PC-9 (cell line): ENCODE measurements at regions not wholly inside any gene's neighbourhood (a gene's known extent, or its start where the extent isn't known, plus 50 kb on each side); places are given as distances from the start of the nearest gene placed in this dataset.

Experiments used
- CTCF ChIP-seq: fragments of 200-600 bp; sonication (generic); conservative IDR thresholded peaks from 2 replicates; pipeline ENCODE4 v1.6.1; 2017; ENCODE audit warnings: mixed run types, antibody characterized with exemption, mild to moderate bottlenecking, moderate library complexity
- EZH2 ChIP-seq: fragments of 200-600 bp; sonication (generic); IDR thresholded peaks from 2 replicates; pipeline ENCODE4 v1.8.0; 2017; ENCODE audit warnings: antibody characterized with exemption, low read depth

- TF ChIP-seq CTCF: no peak
- TF ChIP-seq EZH2: no peak
Measured at GRCh38 chr12:98121963-98122362, 393.4 kb upstream of the TMPO start.
